GM19452 (cell line): ENCODE measurements at regions not wholly inside any gene's neighbourhood (a gene's known extent, or its start where the extent isn't known, plus 50 kb on each side); places are given as distances from the start of the nearest gene placed in this dataset.

Source experiments
- ATAC-seq: cut with Tn5 transposase; IDR thresholded peaks from one replicate; pipeline ENCODE4 v1.9.1; 2021; ENCODE audit not compliant: unreplicated experiment

- no peak for ATAC-seq
These were observed 66.3 kb upstream of the SORCS3 start for GRCh38 chr10:104574838-104575237.

GRCh38 chr10:104576611-104577010 is 64.5 kb upstream of the SORCS3 start:
- no peak for ATAC-seq

- no peak for ATAC-seq
These were observed 63.9 kb upstream of the SORCS3 start for GRCh38 chr10:104577163-104577562.

- no peak for ATAC-seq
These were observed 63.1 kb upstream of the SORCS3 start for GRCh38 chr10:104577861-104578521.

- ATAC-seq: no peak
These were observed 62.4 kb upstream of the SORCS3 start for GRCh38 chr10:104578671-104579070.

GRCh38 chr10:104579136-104579535 is 62.0 kb upstream of the SORCS3 start:
- ATAC-seq: no peak

- no peak for ATAC-seq
These were observed 60.8 kb upstream of the SORCS3 start for GRCh38 chr10:104580321-104580720.

GRCh38 chr10:104580774-104581675 is 60.1 kb upstream of the SORCS3 start:
- ATAC-seq: peak; percentile 73

- ATAC-seq: no peak
These were observed 59.0 kb upstream of the SORCS3 start for GRCh38 chr10:104581884-104582601.

- ATAC-seq: no peak
These were observed 58.5 kb upstream of the SORCS3 start for GRCh38 chr10:104582602-104582951.

GRCh38 chr10:104582966-104583365 is 58.1 kb upstream of the SORCS3 start:
- no peak for ATAC-seq

- no peak for ATAC-seq
These were observed 56.5 kb upstream of the SORCS3 start for GRCh38 chr10:104584541-104584940.

GRCh38 chr10:104587751-104588150 is 53.3 kb upstream of the SORCS3 start:
- no peak for ATAC-seq

GRCh38 chr10:104589431-104589830 is 51.7 kb upstream of the SORCS3 start:
- ATAC-seq: no peak

- ATAC-seq: no peak
These were observed 51.2 kb upstream of the SORCS3 start for GRCh38 chr10:104589871-104590270.
